RWPE1 (cell line): ENCODE measurements at regions not wholly inside any gene's neighbourhood (a gene's known extent, or its start where the extent isn't known, plus 50 kb on each side); places are given as distances from the start of the nearest gene placed in this dataset.

Source experiments
- CTCF ChIA-PET: fragments of 350-600 bp; sonication (Branson Sonifier 250); formaldehyde crosslinking; extraction: SDS; loops from one replicate; lab custom pipeline; 2021; lab: Yijun Ruan, JAX
- POLR2A ChIA-PET: fragments of 400-600 bp; formaldehyde crosslinking; extraction: SDS; loops from one replicate; lab custom pipeline; 2020; ENCODE audit warnings: antibody characterized with exemption; ENCODE audit not compliant: low non-redundant PET; lab: Yijun Ruan, JAX
- DNase-seq: peaks from one replicate; pipeline ENCODE4 v3.0.0; 2012; ENCODE audit warnings: low spot score
- H3K27ac ChIP-seq: fragments of 450-650 bp; 2 replicates; pipeline ENCODE4 v1.5.1; 2017
- TF ChIP-seq, protein P1 (sequence below): fragments of 450-650 bp; conservative IDR thresholded peaks from 2 replicates; pipeline ENCODE4 v1.5.1; 2017; ENCODE audit warnings: low read depth, mild to moderate bottlenecking

DNA sequence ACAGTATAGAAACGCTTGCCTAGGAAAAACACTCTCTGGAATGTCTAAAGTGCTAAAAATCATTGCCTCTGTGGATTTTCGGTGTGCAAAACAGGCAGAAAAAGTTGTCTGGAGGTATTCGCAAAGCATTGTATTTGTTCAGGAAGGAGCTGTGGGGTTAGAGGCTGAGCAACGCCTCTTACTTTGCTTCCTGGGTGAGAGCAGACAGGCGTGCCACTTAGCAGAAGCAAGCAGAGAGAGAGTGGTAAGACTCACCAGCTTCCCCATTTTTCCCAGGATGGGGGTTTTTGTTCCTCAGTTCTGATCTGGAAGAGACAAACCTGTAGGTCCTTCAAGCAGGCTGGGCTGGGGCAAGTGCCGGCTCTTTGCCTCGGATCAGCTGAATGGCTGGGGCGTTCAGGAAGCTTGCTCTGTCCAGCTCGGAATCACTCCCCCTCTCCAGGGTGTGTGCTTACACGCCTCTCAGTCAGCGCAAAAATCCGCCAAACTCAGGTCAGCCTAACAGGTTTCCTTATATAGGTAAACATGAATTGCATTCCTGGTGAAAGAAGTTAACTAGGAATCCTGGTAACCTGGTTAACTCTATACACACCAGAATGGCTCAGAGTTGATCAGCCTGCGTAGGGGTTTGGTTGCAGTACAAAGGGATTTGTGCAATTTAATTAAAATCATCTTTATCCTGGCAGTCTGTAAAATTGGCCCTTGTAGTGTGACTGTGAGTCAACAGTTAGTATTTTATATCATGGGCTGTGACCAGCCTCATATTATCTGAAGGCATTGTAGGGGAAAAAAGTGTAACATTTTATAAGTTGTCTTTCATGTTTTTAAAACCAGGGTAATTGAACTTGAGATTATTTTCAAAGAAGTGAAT, 213.1 kb upstream of the MID1 start:
- ChIA-PET CTCF (no interaction called here), POLR2A (no interaction called here)
- no peak overlapping the region for H3K27ac ChIP-seq
- TF ChIP-seq, protein P1, sequence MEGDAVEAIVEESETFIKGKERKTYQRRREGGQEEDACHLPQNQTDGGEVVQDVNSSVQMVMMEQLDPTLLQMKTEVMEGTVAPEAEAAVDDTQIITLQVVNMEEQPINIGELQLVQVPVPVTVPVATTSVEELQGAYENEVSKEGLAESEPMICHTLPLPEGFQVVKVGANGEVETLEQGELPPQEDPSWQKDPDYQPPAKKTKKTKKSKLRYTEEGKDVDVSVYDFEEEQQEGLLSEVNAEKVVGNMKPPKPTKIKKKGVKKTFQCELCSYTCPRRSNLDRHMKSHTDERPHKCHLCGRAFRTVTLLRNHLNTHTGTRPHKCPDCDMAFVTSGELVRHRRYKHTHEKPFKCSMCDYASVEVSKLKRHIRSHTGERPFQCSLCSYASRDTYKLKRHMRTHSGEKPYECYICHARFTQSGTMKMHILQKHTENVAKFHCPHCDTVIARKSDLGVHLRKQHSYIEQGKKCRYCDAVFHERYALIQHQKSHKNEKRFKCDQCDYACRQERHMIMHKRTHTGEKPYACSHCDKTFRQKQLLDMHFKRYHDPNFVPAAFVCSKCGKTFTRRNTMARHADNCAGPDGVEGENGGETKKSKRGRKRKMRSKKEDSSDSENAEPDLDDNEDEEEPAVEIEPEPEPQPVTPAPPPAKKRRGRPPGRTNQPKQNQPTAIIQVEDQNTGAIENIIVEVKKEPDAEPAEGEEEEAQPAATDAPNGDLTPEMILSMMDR = no peak
- peak; percentile 20 for DNase-seq

- POLR2A ChIA-PET = no interaction called here
- TF ChIP-seq, protein P1 = no peak
- H3K27ac ChIP-seq = no peak overlapping the region
- DNase-seq = no peak
- CTCF ChIA-PET = no interaction called here
Observed at GRCh38 chrX:10841579-10841978, 221.2 kb upstream of the MID1 start.

DNA sequence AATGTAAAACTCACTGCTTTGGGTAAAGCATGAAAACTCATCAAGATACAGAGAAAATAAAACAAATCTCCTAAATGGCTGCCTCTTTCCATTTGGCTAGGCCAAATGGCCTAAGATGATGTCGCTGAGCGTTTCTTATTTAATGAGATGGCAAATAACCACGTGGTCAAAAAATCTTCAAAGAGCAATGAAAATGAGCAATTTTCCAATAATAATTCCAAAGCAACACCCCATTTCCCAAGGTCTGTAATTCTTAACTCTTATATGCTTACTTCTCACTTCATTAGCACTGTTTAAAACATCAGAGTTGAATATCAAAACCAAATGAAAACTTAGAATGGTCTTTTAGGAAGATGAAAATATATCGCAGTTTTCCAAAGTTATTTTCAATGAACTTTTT, 222.3 kb upstream of the MID1 start:
- no peak overlapping the region for H3K27ac ChIP-seq
- DNase-seq = no peak
- POLR2A ChIA-PET = no interaction called here
- TF ChIP-seq, protein P1 = no peak
- CTCF ChIA-PET = no interaction called here

DNA sequence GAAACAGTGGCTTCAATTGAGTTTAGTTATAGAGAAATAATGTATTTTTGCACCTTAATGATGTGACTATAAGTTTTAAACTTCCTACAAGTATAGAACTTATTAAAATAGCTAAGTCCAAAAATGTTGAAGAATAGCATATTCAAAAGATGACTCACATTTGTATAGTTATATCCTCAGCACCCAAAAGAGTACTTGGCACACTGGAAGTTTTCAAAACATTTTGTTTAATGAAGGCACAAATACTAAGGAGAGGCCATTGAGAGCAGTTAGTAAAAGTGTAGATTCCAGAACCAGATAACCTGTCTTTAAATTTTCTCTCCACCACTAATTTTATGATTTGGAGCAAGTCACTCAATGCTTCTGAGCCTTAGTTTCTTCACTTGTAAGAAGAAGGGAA, 226.9 kb upstream of the MID1 start:
- no peak overlapping the region for H3K27ac ChIP-seq
- TF ChIP-seq, protein P1 = no peak
- ChIA-PET POLR2A (no interaction called here), CTCF (interaction anchor here (0.7 kb wide), 1 partner anchor 265 kb away, joined by 3 read pairs; no protein-coding TSS in a partner anchor)
- DNase-seq = no peak

DNA sequence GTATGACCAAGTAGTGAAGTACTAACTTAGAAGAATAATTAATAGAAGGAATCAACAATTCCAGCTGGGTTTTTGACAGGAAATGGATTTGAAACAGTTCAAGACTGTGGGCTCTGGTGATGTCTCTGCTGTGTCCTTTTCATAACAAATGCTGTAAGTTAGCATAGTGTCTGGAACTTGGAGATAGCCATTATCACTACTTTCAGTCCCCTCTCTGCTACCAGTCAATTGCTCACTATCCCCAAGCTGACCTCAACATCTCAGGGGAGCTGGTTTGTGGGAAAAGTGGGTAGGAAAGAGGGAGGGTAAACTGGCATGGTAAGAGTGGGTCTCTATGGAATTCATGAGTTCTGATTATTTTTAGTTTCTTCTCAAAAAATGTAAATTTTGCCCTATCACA, 231.4 kb upstream of the MID1 start:
- ChIA-PET CTCF (no interaction called here), POLR2A (no interaction called here)
- TF ChIP-seq, protein P1 = no peak
- no peak for DNase-seq
- H3K27ac ChIP-seq = no peak overlapping the region

GRCh38 chrX:10854594-10854993, 234.2 kb upstream of the MID1 start:
- CTCF ChIA-PET = no interaction called here

More at GRCh38 chrX:10854594-10854993, 234.2 kb upstream of the MID1 start:
- POLR2A ChIA-PET = no interaction called here
- no peak overlapping the region for H3K27ac ChIP-seq
- no peak for DNase-seq
- TF ChIP-seq, protein P1 = no peak
